ENCODE measurements at regions not wholly inside any gene's neighbourhood (a gene's known extent, or its start where the extent isn't known, plus 50 kb on each side); places are given as distances from the start of the nearest gene placed in this dataset.

DNA sequence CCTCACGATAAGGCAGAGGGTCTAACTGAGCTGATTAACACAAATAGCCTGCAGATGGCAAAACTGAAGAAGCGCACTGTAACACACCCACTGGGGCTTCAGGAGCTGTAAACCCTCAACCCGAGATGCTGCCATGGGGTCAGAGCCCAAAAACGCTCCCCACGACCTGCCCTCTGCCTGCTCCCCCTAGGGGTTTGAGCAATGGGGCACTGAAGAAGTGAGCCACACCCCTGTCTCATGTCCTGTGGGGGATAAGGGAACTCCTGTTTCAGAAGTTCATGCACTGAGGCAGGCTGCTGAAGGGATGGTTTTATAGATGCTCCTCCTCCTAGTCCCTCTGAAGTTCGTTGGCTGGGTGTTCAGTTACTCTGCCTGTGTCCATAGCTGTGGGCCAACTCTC, 105.9 kb upstream of the CELF4 start:
- TF ChIP-seq CTBP1 (IDR thresholded peaks at IDR 0.05; ENCODE audit: borderline replicate concordance) (no peak), BHLHE40 (IDR thresholded peaks at IDR 0.05; ENCODE audit: borderline replicate concordance) (no peak), SP1 (IDR thresholded peaks at IDR 0.05) (no peak), ELF4 (IDR thresholded peaks at IDR 0.05) (no peak), FOXM1 (IDR thresholded peaks at IDR 0.05; ENCODE audit: borderline replicate concordance) (no peak), L3MBTL2 (conservative IDR thresholded peaks at IDR 0.05) (no peak), ZNF384 (IDR thresholded peaks at IDR 0.05) (no peak)
- POLR2A ChIA-PET, result no interaction called here
- DNase-seq (ENCODE audit: extremely low spot score), result no peak
- CTCF ChIA-PET, result no interaction called here

DNA sequence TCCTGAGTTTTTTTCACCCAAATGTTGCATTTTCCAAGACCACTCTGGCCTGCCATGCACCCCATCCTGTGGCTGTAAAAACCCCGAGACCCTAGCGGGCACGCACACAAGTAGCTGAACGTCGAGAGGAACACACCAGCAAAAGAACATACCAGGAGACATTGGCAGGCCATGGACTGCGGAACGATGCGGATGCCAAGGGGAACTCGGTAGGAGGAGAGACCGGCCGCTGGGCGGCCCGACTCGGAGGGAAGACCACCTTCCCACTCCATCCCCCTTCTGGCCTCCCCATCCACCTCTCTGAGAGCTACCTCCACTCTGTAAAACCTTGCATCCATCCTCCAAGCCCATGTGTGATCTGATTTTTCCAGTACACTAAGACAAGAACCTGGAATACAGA, 105.5 kb upstream of the CELF4 start:
- no peak for DNase-seq (ENCODE audit: extremely low spot score)
- TF ChIP-seq ZNF384 (IDR thresholded peaks at IDR 0.05) (no peak), ARNT (IDR thresholded peaks at IDR 0.05) (no peak), ELF4 (IDR thresholded peaks at IDR 0.05) (no peak), L3MBTL2 (conservative IDR thresholded peaks at IDR 0.05) (no peak), TARDBP (IDR thresholded peaks at IDR 0.05) (no peak), FOXK2 (IDR thresholded peaks at IDR 0.05) (no peak), CTBP1 (IDR thresholded peaks at IDR 0.05; ENCODE audit: borderline replicate concordance) (no peak), FOXA1 (IDR thresholded peaks at IDR 0.05) (no peak), HDGF (IDR thresholded peaks at IDR 0.05; ENCODE audit: borderline replicate concordance) (no peak), NFRKB (IDR thresholded peaks at IDR 0.05) (no peak)
- TF ChIP-seq, protein P1, sequence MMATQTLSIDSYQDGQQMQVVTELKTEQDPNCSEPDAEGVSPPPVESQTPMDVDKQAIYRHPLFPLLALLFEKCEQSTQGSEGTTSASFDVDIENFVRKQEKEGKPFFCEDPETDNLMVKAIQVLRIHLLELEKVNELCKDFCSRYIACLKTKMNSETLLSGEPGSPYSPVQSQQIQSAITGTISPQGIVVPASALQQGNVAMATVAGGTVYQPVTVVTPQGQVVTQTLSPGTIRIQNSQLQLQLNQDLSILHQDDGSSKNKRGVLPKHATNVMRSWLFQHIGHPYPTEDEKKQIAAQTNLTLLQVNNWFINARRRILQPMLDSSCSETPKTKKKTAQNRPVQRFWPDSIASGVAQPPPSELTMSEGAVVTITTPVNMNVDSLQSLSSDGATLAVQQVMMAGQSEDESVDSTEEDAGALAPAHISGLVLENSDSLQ (IDR thresholded peaks at IDR 0.05), result no peak
- POLR2A ChIA-PET, result interaction anchor here (0.6 kb wide), 1 partner anchor 17 kb away, joined by 4 read pairs; no protein-coding TSS in a partner anchor
- CTCF ChIA-PET, result no interaction called here

DNA sequence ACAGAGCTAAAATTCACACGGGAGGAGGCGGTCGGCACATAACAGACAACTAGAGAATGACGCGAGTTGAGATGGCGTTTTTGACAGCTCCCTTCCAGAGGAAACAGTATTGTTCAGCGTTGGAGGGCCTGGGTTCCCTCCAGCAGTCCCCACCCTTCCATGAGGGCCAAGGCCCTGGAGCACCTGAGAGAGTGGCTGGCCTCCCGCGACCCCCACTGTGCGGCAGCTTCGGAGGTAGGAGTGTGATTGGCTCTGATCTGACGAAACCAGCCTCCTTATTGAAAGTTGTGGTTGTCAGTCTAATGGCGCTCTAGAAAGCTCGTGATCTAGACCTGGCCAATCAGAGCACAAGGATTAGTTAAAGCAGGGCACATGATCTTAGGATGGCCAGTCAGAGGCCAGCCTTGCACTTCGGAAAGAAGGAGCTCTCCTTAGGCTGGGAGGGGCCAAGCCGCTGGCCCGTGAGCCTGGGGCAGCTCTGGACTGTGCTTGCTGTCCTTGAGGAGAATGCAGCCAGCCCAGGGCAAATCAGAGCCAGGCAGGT, 104.5 kb upstream of the CELF4 start:
- ChIA-PET POLR2A (no interaction called here), CTCF (no interaction called here)
- no peak for TF ChIP-seq FOXA1 (IDR thresholded peaks at IDR 0.05)
- no peak for TF ChIP-seq FOXM1 (IDR thresholded peaks at IDR 0.05; ENCODE audit: borderline replicate concordance)
- TF ChIP-seq ELF4 (IDR thresholded peaks at IDR 0.05), result no peak
- TF ChIP-seq LEF1 (IDR thresholded peaks at IDR 0.05; ENCODE audit: borderline replicate concordance), result no peak
- TF ChIP-seq NFRKB (IDR thresholded peaks at IDR 0.05), result no peak
- TF ChIP-seq TARDBP (IDR thresholded peaks at IDR 0.05), result no peak
- TF ChIP-seq FOXK2 (IDR thresholded peaks at IDR 0.05), result no peak
- TF ChIP-seq HDGF (IDR thresholded peaks at IDR 0.05; ENCODE audit: borderline replicate concordance), result no peak
- TF ChIP-seq BHLHE40 (IDR thresholded peaks at IDR 0.05; ENCODE audit: borderline replicate concordance), result no peak
- TF ChIP-seq SP1 (IDR thresholded peaks at IDR 0.05), result no peak
- no peak for TF ChIP-seq L3MBTL2 (conservative IDR thresholded peaks at IDR 0.05)
- TF ChIP-seq ARNT (IDR thresholded peaks at IDR 0.05), result no peak
- TF ChIP-seq CTBP1 (IDR thresholded peaks at IDR 0.05; ENCODE audit: borderline replicate concordance), result no peak
- TF ChIP-seq, protein P1 (IDR thresholded peaks at IDR 0.05), result no peak
- TF ChIP-seq ZNF384 (IDR thresholded peaks at IDR 0.05), result no peak
- TF ChIP-seq SUZ12 (IDR thresholded peaks at IDR 0.05), result no peak
- no peak for DNase-seq (ENCODE audit: extremely low spot score)

DNA sequence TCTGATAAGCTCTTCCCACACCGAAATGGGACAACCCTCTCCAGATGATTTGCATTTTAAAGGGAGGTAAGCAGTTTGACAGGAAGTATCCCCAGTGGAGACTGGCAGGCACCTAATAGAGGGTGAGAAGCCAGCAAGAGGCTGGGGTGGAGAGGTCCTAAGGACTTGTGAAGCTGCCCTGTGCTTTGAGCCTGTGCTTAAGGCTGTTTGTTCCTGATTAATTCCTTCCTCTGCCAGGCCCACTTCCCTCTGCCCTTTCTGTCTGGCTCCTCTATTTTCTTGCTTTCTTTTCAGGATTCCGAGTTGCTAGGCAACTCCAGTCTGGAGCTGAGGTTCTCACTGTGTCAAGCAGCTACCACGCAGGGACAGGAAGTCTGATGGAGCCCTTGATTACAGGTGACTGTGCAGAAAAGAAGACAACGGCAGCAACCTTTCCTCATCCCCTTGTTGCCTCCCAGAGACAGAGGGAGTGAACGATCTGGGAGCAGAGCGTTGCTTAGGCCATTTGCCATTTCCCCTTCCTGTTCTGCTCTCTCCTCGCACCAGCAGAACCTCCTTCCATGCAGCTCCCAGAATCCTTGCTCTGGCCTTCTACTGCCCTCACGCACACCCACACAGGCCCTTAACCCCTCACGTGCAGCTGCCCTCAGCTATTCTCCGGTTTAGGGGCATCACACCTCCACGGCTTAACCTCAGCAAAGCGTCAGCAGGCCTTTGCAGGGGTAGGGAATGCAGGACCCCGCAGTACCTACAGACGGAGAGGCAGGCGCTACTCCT, 103.6 kb upstream of the CELF4 start:
- ChIA-PET CTCF (interaction anchor here (0.6 kb wide), 1 partner anchor 66 kb away, joined by 3 read pairs; no protein-coding TSS in a partner anchor), POLR2A (no interaction called here)
- no peak for DNase-seq (ENCODE audit: extremely low spot score)
- no peak for TF ChIP-seq HDGF (IDR thresholded peaks at IDR 0.05; ENCODE audit: borderline replicate concordance)

DNA sequence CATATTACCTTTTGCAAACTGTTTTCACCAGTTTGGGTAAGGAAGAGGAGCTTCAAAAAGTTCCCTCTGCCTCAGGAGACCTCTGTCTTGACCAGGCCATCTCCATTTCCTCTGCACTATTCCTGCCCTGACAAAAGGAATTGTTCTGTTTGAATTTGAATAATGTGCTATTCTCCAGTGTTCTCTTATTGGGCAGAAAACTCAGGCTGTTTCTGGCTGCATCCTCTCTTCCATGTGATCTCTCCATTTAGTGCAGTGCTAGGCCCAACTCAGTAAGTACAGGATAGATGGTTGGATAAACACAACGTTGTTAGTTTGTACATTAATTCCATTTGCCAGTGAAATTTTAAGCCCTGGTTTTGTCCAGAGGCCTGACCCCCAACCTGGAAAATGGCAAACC, 102.2 kb upstream of the CELF4 start:
- no peak for TF ChIP-seq ARNT (IDR thresholded peaks at IDR 0.05)
- TF ChIP-seq CTBP1 (IDR thresholded peaks at IDR 0.05; ENCODE audit: borderline replicate concordance), result no peak
- no peak for TF ChIP-seq HDGF (IDR thresholded peaks at IDR 0.05; ENCODE audit: borderline replicate concordance)
- no peak for TF ChIP-seq BHLHE40 (IDR thresholded peaks at IDR 0.05; ENCODE audit: borderline replicate concordance)
- no peak for TF ChIP-seq FOXK2 (IDR thresholded peaks at IDR 0.05)
- DNase-seq (ENCODE audit: extremely low spot score), result no peak
- CTCF ChIA-PET, result no interaction called here
- POLR2A ChIA-PET, result no interaction called here

DNA sequence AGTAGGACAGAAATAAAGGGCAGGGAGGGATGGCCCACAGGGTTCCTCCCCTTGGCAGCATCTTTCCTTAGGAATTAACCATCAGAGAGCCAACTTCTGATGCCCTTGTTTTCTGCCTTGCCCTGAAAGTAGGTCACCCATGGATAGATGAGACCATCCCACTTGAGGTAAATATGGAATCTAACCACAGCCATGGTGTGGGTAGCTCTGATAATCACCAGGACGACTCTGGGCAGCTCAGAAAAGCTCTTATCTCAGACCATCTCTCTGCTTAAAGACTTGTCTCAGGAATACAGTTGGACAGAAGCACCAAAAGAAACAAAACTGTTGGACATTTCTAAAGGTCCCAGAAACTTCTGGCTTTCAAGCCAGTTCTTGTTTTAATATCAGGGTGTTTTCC, 101.4 kb upstream of the CELF4 start:
- TF ChIP-seq FOXA1 (IDR thresholded peaks at IDR 0.05) (no peak), HDGF (IDR thresholded peaks at IDR 0.05; ENCODE audit: borderline replicate concordance) (no peak), BHLHE40 (IDR thresholded peaks at IDR 0.05; ENCODE audit: borderline replicate concordance) (no peak), ARNT (IDR thresholded peaks at IDR 0.05) (no peak), TARDBP (IDR thresholded peaks at IDR 0.05) (no peak), NFRKB (IDR thresholded peaks at IDR 0.05) (no peak), FOXM1 (IDR thresholded peaks at IDR 0.05; ENCODE audit: borderline replicate concordance) (no peak)
- CTCF ChIA-PET, result no interaction called here
- no peak for DNase-seq (ENCODE audit: extremely low spot score)

DNA sequence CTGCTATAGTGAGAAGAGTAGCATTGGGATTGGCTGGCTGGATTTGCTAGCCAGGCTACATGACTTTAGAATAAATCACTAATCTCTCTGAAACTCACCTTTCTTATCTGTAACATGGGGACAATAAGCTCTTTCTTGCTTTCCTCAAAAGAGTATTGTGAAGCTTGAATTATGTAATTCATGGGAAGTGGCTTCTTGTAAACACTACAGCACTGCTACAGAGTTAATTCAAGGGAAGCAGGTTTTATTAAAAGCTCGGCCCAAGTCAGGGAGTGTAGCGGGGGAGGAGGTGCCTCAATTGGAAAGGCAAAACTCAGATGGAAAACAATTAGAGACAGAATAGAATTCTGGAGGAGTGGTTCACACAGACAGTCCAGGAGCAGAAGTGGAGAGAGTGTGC, 100.9 kb upstream of the CELF4 start:
- POLR2A ChIA-PET, result no interaction called here
- TF ChIP-seq NFRKB (IDR thresholded peaks at IDR 0.05), result no peak
- TF ChIP-seq CTBP1 (IDR thresholded peaks at IDR 0.05; ENCODE audit: borderline replicate concordance), result no peak
- TF ChIP-seq LEF1 (IDR thresholded peaks at IDR 0.05; ENCODE audit: borderline replicate concordance), result no peak
- TF ChIP-seq HDGF (IDR thresholded peaks at IDR 0.05; ENCODE audit: borderline replicate concordance), result no peak
- TF ChIP-seq ELF4 (IDR thresholded peaks at IDR 0.05), result no peak
- no peak for TF ChIP-seq SUZ12 (IDR thresholded peaks at IDR 0.05)
- TF ChIP-seq BHLHE40 (IDR thresholded peaks at IDR 0.05; ENCODE audit: borderline replicate concordance), result no peak
- TF ChIP-seq SP1 (IDR thresholded peaks at IDR 0.05), result no peak
- TF ChIP-seq L3MBTL2 (conservative IDR thresholded peaks at IDR 0.05), result no peak
- no peak for TF ChIP-seq FOXM1 (IDR thresholded peaks at IDR 0.05; ENCODE audit: borderline replicate concordance)
- CTCF ChIA-PET, result no interaction called here
- no peak for DNase-seq (ENCODE audit: extremely low spot score)

More for the DNA sequence above, 101.4 kb upstream of the CELF4 start:
- POLR2A ChIA-PET, result no interaction called here

Measured in HEK293T (cell line).